DND-41 (cell line): ENCODE measurements at regions not wholly inside any gene's neighbourhood (a gene's known extent, or its start where the extent isn't known, plus 50 kb on each side); places are given as distances from the start of the nearest gene placed in this dataset.

Source experiments
- CTCF ChIP-seq: IDR thresholded peaks from 2 replicates; pipeline ENCODE4 v1.5.1; 2012; ENCODE audit warnings: borderline replicate concordance, low read length, moderate library complexity, mild to moderate bottlenecking; ENCODE audit not compliant: poor library complexity, severe bottlenecking; ENCODE audit errors: extremely low read depth
- EZH2 ChIP-seq: IDR thresholded peaks from 3 replicates; pipeline ENCODE4 v1.6.1; 2012; ENCODE audit warnings: borderline replicate concordance, low read depth, mild to moderate bottlenecking, moderate library complexity, low read length, inconsistent platforms; ENCODE audit not compliant: severe bottlenecking

- TF ChIP-seq CTCF (no peak), EZH2 (no peak)
Measured at GRCh38 chr6:14614631-14615030, 497.1 kb downstream of the CD83 start.
